ENCODE measurements at regions not wholly inside any gene's neighbourhood (a gene's known extent, or its start where the extent isn't known, plus 50 kb on each side); places are given as distances from the start of the nearest gene placed in this dataset.

- TF ChIP-seq POLR2A (IDR thresholded peaks at IDR 0.05; ENCODE audit: low read length) (no peak), GATA1 (IDR thresholded peaks at IDR 0.05; ENCODE audit: low read depth, low read length) (no peak)
Observed at GRCh38 chr15:59904450-59905135, 99.5 kb upstream of the FOXB1 start.
